ENCODE measurements at regions not wholly inside any gene's neighbourhood (a gene's known extent, or its start where the extent isn't known, plus 50 kb on each side); places are given as distances from the start of the nearest gene placed in this dataset.

GRCh38 chr9:87816036-87816435, 66.6 kb upstream of the SPATA31E1 start:
- TF ChIP-seq CTCF (IDR thresholded peaks at IDR 0.05): no peak
- TF ChIP-seq POLR2A (IDR thresholded peaks at IDR 0.05): no peak
